K562 (cell line): ENCODE measurements at regions not wholly inside any gene's neighbourhood (a gene's known extent, or its start where the extent isn't known, plus 50 kb on each side); places are given as distances from the start of the nearest gene placed in this dataset.

ENCODE experiments used
- ATAC-seq: fragments of 200-7000 bp; cut with Tn5 transposase; 3 replicates; pipeline ENCODE4 v1.9.1; 2020; ENCODE audit warnings: moderate library complexity
- BruUV-seq: library from RNA; stranded (reverse); fragments of 400-500 nt; replicated peaks from 2 replicates; lab custom pipeline; 2021; lab: Mats Ljungman, UMichigan
- CTCF ChIA-PET: fragments of 300-600 bp; formaldehyde crosslinking; extraction: SDS; loops from one replicate; lab custom pipeline; 2021; ENCODE audit warnings: low intra/inter-chr PET ratio; lab: Yijun Ruan, JAX
- POLR2A ChIA-PET: fragments of 300-600, 350-650 bp; sonication (Branson Sonifier 250); formaldehyde crosslinking; extraction: SDS; loops from one replicate; lab custom pipeline; 2021; ENCODE audit warnings: antibody characterized with exemption, inconsistent platforms; lab: Yijun Ruan, JAX
- DNase-seq, 4 experiments: peaks; one replicate each; pipeline versions ENCODE4 v3.0.0 to v3.0.0-alpha.2; 2011 to 2018; ENCODE audit warnings: low spot score in 3 of 4, mixed read lengths in 3 of 4; ENCODE audit errors: extremely low read depth in 1 of 4
- FAIRE-seq: peaks from 2 replicates; lab custom pipeline; 2011; peaks lifted over from hg19 to GRCh38; lab: Jason Lieb, UNC
- H2AFZ ChIP-seq: 2 replicates; pipeline ENCODE4 v1.6.0; 2011; ENCODE audit warnings: low read depth, low read length, control low read depth, inconsistent platforms
- H3K27ac ChIP-seq: fragments of 200-600 bp; 3 replicates; pipeline ENCODE4 v1.8.0; 2011; ENCODE audit warnings: low read depth, mild to moderate bottlenecking, control low read depth, inconsistent platforms, low read length, moderate library complexity, mixed read lengths; ENCODE audit errors: extremely low read depth
- H3K27me3 ChIP-seq, 2 experiments: fragments of 300-600 bp in 1 of 2; 2 replicates in 1 of 2; 3 replicates in 1 of 2; pipeline versions ENCODE4 v1.6.0 to v1.8.0; 2011; ENCODE audit warnings: inconsistent platforms in 2 of 2, low read length in 2 of 2, mild to moderate bottlenecking in 1 of 2, mixed read lengths in 1 of 2, moderate library complexity in 1 of 2; ENCODE audit not compliant: control insufficient read depth in 2 of 2, insufficient read depth in 2 of 2
- H3K36me3 ChIP-seq: fragments of 300-600 bp; 3 replicates; pipeline ENCODE4 v1.8.0; 2011; ENCODE audit warnings: mild to moderate bottlenecking, low read length, inconsistent platforms; ENCODE audit not compliant: control insufficient read depth, insufficient read depth
- H3K4me1 ChIP-seq, 2 experiments: fragments of 200-600 bp in 1 of 2; replicated peaks in 1 of 2; 2 replicates in 1 of 2; 3 replicates in 1 of 2; pipeline versions ENCODE4 v1.5.1 to v1.8.0; 2011; ENCODE audit warnings: inconsistent platforms in 2 of 2, low read length in 2 of 2, mild to moderate bottlenecking in 1 of 2, mixed read lengths in 1 of 2, moderate library complexity in 1 of 2; ENCODE audit not compliant: control insufficient read depth in 2 of 2, insufficient read depth in 2 of 2
- H3K4me2 ChIP-seq: 2 replicates; pipeline ENCODE4 v1.6.1; 2011; ENCODE audit warnings: low read length, control low read depth, inconsistent platforms, mixed read lengths; ENCODE audit not compliant: insufficient read depth
- H3K4me3 ChIP-seq: fragments of 200-600 bp; sonication (generic), shearing (Covaris generic); 2 replicates; pipeline ENCODE4 v1.5.1; 2016; ENCODE audit warnings: control low read depth, inconsistent platforms
- H3K79me2 ChIP-seq: fragments of 200-600 bp; 3 replicates; pipeline ENCODE4 v1.8.0; 2011; ENCODE audit warnings: low read length, inconsistent platforms; ENCODE audit not compliant: control insufficient read depth, insufficient read depth
- H3K9ac ChIP-seq, 2 experiments: 2 replicates each; pipeline versions ENCODE4 v1.6.0 to v1.6.1; 2011; ENCODE audit warnings: low read depth in 2 of 2, low read length in 2 of 2, control low read depth in 1 of 2, inconsistent platforms in 1 of 2, mild to moderate bottlenecking in 1 of 2, mixed read lengths in 1 of 2; ENCODE audit not compliant: insufficient read depth in 1 of 2
- H3K9me1 ChIP-seq: one replicate; pipeline ENCODE4 v1.6.0; 2011; ENCODE audit warnings: inconsistent platforms, mild to moderate bottlenecking, low read length, moderate library complexity; ENCODE audit not compliant: control insufficient read depth, insufficient read depth
- H3K9me3 ChIP-seq: replicated peaks from 2 replicates; pipeline ENCODE4 v1.5.1; 2011; ENCODE audit warnings: low read depth, low read length, inconsistent platforms; ENCODE audit not compliant: control insufficient read depth, insufficient read depth
- H4K20me1 ChIP-seq: replicated peaks from 2 replicates; pipeline ENCODE4 v1.6.1; 2011; ENCODE audit warnings: low read length, inconsistent platforms, mixed read lengths; ENCODE audit not compliant: control insufficient read depth, insufficient read depth
- ETV5 ChIP-seq: sonication (generic); formaldehyde crosslinking; IDR thresholded peaks from 2 replicates; pipeline ENCODE4 v1.4.0; 2020; ENCODE audit warnings: low read depth, mild to moderate bottlenecking, missing genetic modification reagents
- GTF2E2 ChIP-seq: fragments of 200-800 bp; sonication (Bioruptor generic); IDR thresholded peaks from 2 replicates; pipeline ENCODE4 v1.6.1; 2016; ENCODE audit warnings: missing genetic modification characterization, missing compliant biosample characterization
- JUNB ChIP-seq: fragments of 450-650 bp; formaldehyde crosslinking; conservative IDR thresholded peaks from 2 replicates; pipeline ENCODE4 v1.4.0; 2020; ENCODE audit warnings: mild to moderate bottlenecking
- LCOR ChIP-seq: sonication (generic); formaldehyde crosslinking; IDR thresholded peaks from 2 replicates; pipeline ENCODE4 v1.8.0; 2022; ENCODE audit warnings: mild to moderate bottlenecking, missing genetic modification reagents
- NFRKB ChIP-seq: fragments of 450-650 bp; IDR thresholded peaks from 2 replicates; pipeline ENCODE4 v1.6.1; 2016; ENCODE audit warnings: low read depth
- NR2F6 ChIP-seq: fragments of 450-650 bp; formaldehyde crosslinking; IDR thresholded peaks from 2 replicates; pipeline ENCODE4 v1.4.0; 2020; ENCODE audit warnings: mild to moderate bottlenecking
- TARDBP ChIP-seq: fragments of 450-650 bp; IDR thresholded peaks from 2 replicates; pipeline ENCODE4 v1.6.1; 2016
- ZNF174 ChIP-seq: fragments of 250-450 bp; sonication (Bioruptor Pico); IDR thresholded peaks from 2 replicates; pipeline ENCODE4 v1.4.0; 2020; ENCODE audit warnings: mild to moderate bottlenecking
- WGBS: fragments of 100-300 bp; shearing (Covaris generic); methylation state at CpG from one replicate; pipeline ENCODE4 v1.1.6; 2016; ENCODE audit warnings: low coverage, mixed read lengths; ENCODE audit not compliant: insufficient coverage; ENCODE audit errors: missing lambda C conversion rate; 5-methylcytosine and 5-hydroxymethylcytosine counted together
- in situ Hi-C: fragments of 300-500 bp; cut with MboI; formaldehyde crosslinking; loops from 4 replicates; pipeline ENCODE4 v1.15.0; 2018; ENCODE audit warnings: inconsistent platforms, mixed read lengths
- intact Hi-C: fragments of 100-400 bp; cut with micrococcal nuclease; formaldehyde crosslinking; loops from 2 replicates; pipeline ENCODE4 v1.14.2; 2022
- TF ChIP-seq, protein P1 (sequence below): fragments of 250-450 bp; sonication (Bioruptor Pico); IDR thresholded peaks from 2 replicates; pipeline ENCODE4 v1.5.0; 2020; ENCODE audit warnings: mild to moderate bottlenecking, borderline replicate concordance
- TF ChIP-seq, protein P2 (sequence below): fragments of 250-450 bp; sonication (Bioruptor Pico); IDR thresholded peaks from 2 replicates; pipeline ENCODE4 v1.4.0; 2020; ENCODE audit warnings: borderline replicate concordance
- TF ChIP-seq, protein P3 (sequence below): fragments of 250-450 bp; sonication (Bioruptor Pico); IDR thresholded peaks from 2 replicates; pipeline ENCODE4 v1.5.0; 2022; ENCODE audit warnings: mild to moderate bottlenecking

DNA sequence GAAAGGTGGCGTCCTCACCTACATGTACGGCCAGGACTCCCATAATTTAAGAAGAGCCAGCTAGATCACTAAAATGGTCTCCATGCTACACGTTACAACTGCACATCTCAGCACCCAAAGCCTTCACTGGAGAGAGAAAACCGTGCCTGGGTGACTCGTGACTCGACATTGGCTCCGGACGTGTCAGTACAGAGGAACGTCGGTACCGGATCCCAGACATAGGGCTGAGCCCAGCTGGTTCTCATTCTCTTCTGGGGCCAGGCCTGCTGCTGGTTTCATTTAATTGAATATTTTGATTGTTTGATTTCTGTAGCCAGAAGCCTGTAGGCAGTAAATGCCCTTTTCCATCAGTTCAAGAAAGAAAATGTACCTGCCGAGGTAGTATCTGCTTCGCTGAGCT is 93.1 kb downstream of the HHIPL2 start:
- BruUV-seq: no TSS peak
- no peak overlapping the region; the same call in 1 of the 2 replicates for H3K4me2 ChIP-seq
- H3K9me3 ChIP-seq: peaks cover 3% of the 10 kb centered on the region; the same call in 1 of the 2 replicates
- no peak for FAIRE-seq
- intact Hi-C loops (loop anchor here (2.0 to 10.0 kb wide), 11 partner anchors 222 to 1644 kb away; no protein-coding TSS in a partner anchor), in situ Hi-C loops (loop anchor here (10.0 kb wide), 3 partner anchors 350 to 1640 kb away; partner anchors contain the start of gene HLX)
- peak overlapping the region; percentile 85 for H2AFZ ChIP-seq
- H3K9ac ChIP-seq: peak overlapping the region in 1 of 2 experiments; percentile 44; a peak in 1 of 4 replicates
- no peak for DNase-seq
- 12% methylated on average over 13 of the region's 13 CpGs for WGBS
- H3K79me2 ChIP-seq: no peaks in the 10 kb centered on the region
- H4K20me1 ChIP-seq: no peaks in the 10 kb centered on the region
- no peaks in the 10 kb centered on the region for H3K9me1 ChIP-seq
- no peak overlapping the region for H3K4me3 ChIP-seq
- no peak overlapping the region for H3K27ac ChIP-seq
- no peaks in the 10 kb centered on the region for H3K36me3 ChIP-seq
- peaks cover 0 to 6% of the 10 kb centered on the region in 2 experiments; a peak in 3 of 5 replicates for H3K4me1 ChIP-seq
- ChIA-PET CTCF (interaction anchor here (0.6 to 1.2 kb wide), 4 partner anchors 67 to 1657 kb away, joined by 3 read pairs; no protein-coding TSS in a partner anchor), POLR2A (interaction anchor here (0.7 to 1.5 kb wide), 6 partner anchors 8 to 923 kb away, joined by 3 to 6 read pairs (median 4); no protein-coding TSS in a partner anchor)
- ATAC-seq: peak; percentile 40
- peaks cover 0 to 6% of the 10 kb centered on the region in 2 experiments; a peak in 1 of 5 replicates for H3K27me3 ChIP-seq
- TF ChIP-seq NR2F6 (no peak), TARDBP (no peak), ZNF174 (CRISPR knock-in tag) (no peak), GTF2E2 (tag) (0 out of 2 replicates have a peak, but pooled peaks have one; percentile 39), NFRKB (peak; percentile 23; the same call in 1 of the 2 replicates), ETV5 (0 out of 2 replicates have a peak, but pooled peaks have one; percentile 7), JUNB (CRISPR knock-in tag) (no peak), LCOR (CRISPR knock-in tag) (no peak)
- TF ChIP-seq, protein P1, sequence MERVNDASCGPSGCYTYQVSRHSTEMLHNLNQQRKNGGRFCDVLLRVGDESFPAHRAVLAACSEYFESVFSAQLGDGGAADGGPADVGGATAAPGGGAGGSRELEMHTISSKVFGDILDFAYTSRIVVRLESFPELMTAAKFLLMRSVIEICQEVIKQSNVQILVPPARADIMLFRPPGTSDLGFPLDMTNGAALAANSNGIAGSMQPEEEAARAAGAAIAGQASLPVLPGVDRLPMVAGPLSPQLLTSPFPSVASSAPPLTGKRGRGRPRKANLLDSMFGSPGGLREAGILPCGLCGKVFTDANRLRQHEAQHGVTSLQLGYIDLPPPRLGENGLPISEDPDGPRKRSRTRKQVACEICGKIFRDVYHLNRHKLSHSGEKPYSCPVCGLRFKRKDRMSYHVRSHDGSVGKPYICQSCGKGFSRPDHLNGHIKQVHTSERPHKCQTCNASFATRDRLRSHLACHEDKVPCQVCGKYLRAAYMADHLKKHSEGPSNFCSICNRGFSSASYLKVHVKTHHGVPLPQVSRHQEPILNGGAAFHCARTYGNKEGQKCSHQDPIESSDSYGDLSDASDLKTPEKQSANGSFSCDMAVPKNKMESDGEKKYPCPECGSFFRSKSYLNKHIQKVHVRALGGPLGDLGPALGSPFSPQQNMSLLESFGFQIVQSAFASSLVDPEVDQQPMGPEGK (CRISPR knock-in tag): no peak
- TF ChIP-seq, protein P2, sequence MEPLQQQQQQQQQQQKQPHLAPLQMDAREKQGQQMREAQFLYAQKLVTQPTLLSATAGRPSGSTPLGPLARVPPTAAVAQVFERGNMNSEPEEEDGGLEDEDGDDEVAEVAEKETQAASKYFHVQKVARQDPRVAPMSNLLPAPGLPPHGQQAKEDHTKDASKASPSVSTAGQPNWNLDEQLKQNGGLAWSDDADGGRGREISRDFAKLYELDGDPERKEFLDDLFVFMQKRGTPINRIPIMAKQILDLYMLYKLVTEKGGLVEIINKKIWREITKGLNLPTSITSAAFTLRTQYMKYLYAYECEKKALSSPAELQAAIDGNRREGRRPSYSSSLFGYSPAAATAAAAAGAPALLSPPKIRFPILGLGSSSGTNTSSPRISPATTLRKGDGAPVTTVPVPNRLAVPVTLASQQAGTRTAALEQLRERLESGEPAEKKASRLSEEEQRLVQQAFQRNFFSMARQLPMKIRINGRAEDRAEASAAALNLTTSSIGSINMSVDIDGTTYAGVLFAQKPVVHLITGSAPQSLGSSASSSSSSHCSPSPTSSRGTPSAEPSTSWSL (CRISPR knock-in tag): no peak
- TF ChIP-seq, protein P3, sequence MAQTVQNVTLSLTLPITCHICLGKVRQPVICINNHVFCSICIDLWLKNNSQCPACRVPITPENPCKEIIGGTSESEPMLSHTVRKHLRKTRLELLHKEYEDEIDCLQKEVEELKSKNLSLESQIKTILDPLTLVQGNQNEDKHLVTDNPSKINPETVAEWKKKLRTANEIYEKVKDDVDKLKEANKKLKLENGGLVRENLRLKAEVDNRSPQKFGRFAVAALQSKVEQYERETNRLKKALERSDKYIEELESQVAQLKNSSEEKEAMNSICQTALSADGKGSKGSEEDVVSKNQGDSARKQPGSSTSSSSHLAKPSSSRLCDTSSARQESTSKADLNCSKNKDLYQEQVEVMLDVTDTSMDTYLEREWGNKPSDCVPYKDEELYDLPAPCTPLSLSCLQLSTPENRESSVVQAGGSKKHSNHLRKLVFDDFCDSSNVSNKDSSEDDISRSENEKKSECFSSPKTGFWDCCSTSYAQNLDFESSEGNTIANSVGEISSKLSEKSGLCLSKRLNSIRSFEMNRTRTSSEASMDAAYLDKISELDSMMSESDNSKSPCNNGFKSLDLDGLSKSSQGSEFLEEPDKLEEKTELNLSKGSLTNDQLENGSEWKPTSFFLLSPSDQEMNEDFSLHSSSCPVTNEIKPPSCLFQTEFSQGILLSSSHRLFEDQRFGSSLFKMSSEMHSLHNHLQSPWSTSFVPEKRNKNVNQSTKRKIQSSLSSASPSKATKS: no peak
